ENCODE measurements at regions not wholly inside any gene's neighbourhood (a gene's known extent, or its start where the extent isn't known, plus 50 kb on each side); places are given as distances from the start of the nearest gene placed in this dataset.
A peak's percentile ranks its signal among the peaks of the same experiment; 100 is the strongest.

DNA sequence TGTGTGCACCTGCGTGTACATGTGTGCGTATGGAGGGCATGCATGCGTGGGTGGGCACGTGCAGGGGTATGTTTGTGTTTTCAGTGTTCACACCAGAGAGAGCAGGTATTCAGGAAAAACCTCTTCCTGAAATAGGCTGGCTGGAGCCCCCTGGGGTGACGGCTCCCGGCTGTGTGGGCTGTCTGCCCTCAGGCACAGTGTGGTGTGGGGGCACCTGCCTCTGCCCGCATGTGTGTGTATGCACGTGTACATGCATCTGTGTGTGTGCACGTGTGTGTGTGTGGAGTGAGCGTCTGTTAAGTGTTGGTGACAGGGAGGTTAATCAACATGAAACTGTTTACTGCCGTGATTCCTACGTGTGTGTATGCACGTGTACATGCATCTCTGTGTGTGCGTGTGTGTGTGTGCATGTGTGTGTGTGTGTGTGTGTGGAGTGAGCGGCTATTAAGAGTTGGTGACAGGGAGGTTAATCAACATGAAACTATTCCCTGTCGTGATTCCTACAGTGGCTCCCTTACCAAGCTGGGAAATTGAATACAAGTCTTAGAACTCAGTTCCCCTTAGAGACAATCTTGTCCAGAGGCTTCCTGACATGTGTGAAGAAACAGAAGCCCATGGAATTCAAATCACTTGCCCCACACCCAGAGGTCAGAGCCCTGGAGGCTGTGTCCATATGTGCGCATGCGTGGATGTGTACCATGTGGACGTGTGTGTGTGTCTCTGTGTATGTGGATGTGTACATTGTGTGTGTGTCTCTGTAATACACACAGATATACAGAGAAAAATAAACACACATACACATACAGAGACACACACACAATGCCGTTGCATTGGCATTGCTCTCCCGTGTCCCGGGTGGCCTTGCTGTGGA is 372.4 kb upstream of the IRX4 start:
- no peaks in the 10 kb centered on the region for H3K36me3 ChIP-seq
- no peak for ATAC-seq (ENCODE audit: low FRiP score in 2 of 2)
- 84 to 85% methylated on average over 22 of the region's 22 CpGs for WGBS, 2 donors
- H3K9me3 ChIP-seq: no peaks in the 10 kb centered on the region
- peak in 1 of 2 donors; percentile 44 for DNase-seq
- H3K4me1 ChIP-seq: no peaks in the 10 kb centered on the region
- H3K27me3 ChIP-seq: no peaks in the 10 kb centered on the region
- H3K4me3 ChIP-seq: no peak overlapping the region
- no peak overlapping the region for H3K27ac ChIP-seq
- TF ChIP-seq, protein P1, sequence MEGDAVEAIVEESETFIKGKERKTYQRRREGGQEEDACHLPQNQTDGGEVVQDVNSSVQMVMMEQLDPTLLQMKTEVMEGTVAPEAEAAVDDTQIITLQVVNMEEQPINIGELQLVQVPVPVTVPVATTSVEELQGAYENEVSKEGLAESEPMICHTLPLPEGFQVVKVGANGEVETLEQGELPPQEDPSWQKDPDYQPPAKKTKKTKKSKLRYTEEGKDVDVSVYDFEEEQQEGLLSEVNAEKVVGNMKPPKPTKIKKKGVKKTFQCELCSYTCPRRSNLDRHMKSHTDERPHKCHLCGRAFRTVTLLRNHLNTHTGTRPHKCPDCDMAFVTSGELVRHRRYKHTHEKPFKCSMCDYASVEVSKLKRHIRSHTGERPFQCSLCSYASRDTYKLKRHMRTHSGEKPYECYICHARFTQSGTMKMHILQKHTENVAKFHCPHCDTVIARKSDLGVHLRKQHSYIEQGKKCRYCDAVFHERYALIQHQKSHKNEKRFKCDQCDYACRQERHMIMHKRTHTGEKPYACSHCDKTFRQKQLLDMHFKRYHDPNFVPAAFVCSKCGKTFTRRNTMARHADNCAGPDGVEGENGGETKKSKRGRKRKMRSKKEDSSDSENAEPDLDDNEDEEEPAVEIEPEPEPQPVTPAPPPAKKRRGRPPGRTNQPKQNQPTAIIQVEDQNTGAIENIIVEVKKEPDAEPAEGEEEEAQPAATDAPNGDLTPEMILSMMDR (IDR thresholded peaks at IDR 0.05): no peak
- TF ChIP-seq POLR2AphosphoS5 (IDR thresholded peaks at IDR 0.05) (no peak), EP300 (IDR thresholded peaks at IDR 0.05) (no peak), POLR2A (IDR thresholded peaks at IDR 0.05) (no peak)

DNA sequence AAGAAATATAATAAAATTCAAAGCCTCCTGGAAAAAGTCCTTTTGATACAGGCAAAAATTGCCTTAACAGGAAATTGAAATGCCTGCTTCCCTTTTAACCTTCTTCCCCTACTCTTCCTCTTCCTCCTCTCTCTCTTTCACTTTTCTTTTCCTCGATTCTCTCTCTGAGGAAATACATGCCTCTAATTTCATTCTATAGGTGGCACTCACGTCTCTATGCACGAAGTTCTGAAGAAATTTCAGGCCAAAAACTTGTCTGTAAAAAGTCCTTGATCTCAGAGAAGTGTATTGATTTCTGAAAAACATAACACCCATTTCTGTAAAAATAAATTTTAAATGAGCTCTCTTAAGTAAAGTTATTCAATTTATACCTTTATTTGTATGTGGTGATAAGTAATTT is 371.7 kb upstream of the IRX4 start:
- TF ChIP-seq POLR2AphosphoS5 (IDR thresholded peaks at IDR 0.05) (no peak), EP300 (IDR thresholded peaks at IDR 0.05) (no peak), POLR2A (IDR thresholded peaks at IDR 0.05) (no peak)
- TF ChIP-seq, protein P1 (IDR thresholded peaks at IDR 0.05): no peak

DNA sequence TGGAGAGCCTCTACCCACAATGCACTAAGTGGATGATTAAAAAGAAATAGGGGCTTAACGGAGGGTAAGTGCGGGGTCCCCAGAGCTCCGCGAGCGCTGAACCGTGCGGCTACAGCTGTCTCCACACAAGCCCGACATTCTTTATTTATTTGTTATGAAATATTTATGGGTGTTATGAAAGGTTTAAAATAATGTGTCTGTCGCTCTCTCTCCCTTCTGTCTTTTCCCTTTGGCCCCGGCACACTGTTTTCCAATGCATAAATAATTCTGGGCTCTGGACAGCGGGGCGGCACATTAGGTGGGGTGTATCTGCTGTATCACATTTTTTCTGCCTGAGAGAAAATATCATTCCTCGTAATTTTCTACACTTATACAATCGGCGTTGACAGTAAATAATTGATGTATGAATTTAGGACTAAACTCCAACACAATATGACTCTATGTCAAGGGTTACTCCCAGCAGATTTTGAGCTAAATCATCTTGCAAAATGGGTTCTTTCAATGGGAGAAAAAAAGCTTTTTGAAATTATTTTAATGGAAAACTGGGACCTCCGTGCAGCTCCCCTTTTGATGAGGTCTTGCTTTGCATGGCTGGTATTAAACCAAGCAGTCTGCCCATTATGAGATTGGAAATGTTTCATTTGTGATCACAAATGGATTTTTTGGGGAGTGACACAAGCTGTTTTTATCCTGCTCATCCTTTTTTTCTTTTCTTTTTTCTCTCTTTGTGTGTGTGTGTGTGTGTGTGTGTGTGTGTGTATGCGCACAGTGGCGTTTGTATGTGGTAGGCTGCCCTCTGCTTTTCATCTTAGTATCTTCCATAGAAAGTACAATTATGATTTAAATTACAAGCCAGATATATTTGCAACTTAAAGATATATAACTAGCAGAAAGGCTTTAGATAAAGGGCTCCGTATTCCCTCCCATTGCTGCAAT is 370.6 kb upstream of the IRX4 start:
- Histone ChIP-seq H3K27me3 (no peaks in the 10 kb centered on the region), H3K27ac (no peak overlapping the region), H3K36me3 (no peaks in the 10 kb centered on the region), H3K4me3 (no peak overlapping the region), H3K9me3 (no peaks in the 10 kb centered on the region), H3K4me1 (no peaks in the 10 kb centered on the region)
- no peak for DNase-seq
- 82 to 85% methylated on average over 19 of the region's 19 CpGs for WGBS, 2 donors
- no peak for TF ChIP-seq POLR2AphosphoS5 (IDR thresholded peaks at IDR 0.05)
- TF ChIP-seq, protein P1 (IDR thresholded peaks at IDR 0.05): no peak
- no peak for TF ChIP-seq EP300 (IDR thresholded peaks at IDR 0.05)
- no peak for TF ChIP-seq POLR2A (IDR thresholded peaks at IDR 0.05)
- no peak for ATAC-seq (ENCODE audit: low FRiP score in 2 of 2)

More for the DNA sequence above, 371.7 kb upstream of the IRX4 start:
- 38% methylated on average over 3 of the region's 3 CpGs for WGBS, 2 donors
- Histone ChIP-seq H3K9me3 (no peaks in the 10 kb centered on the region), H3K27ac (no peak overlapping the region), H3K27me3 (no peaks in the 10 kb centered on the region), H3K4me1 (no peaks in the 10 kb centered on the region), H3K36me3 (no peaks in the 10 kb centered on the region), H3K4me3 (no peak overlapping the region)
- DNase-seq (no peak), ATAC-seq (ENCODE audit: low FRiP score in 2 of 2) (no peak)

DNA sequence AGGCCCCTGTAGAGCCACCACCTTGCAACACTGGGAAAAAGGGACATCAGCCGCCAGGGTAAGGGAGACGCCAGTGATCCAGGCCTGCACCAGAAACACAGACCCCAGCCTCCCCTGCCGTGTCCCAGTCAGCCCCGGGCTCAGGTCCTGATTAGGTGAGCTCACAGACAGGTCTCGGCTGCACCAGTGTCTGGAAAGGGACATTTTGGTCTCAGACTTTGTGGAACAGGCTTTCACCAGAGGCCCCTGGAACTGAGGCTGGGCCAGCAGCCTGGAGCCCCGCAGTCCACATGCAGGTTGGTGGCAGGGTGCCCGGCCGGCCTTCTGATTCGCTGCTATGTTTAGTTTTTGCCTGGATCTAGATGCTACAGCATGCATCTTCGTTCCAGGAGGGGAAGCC is 369.0 kb upstream of the IRX4 start:
- Histone ChIP-seq H3K27ac (no peak overlapping the region), H3K36me3 (no peaks in the 10 kb centered on the region), H3K9me3 (no peaks in the 10 kb centered on the region), H3K4me3 (no peak overlapping the region), H3K27me3 (no peaks in the 10 kb centered on the region), H3K4me1 (no peaks in the 10 kb centered on the region)
- no peak for ATAC-seq (ENCODE audit: low FRiP score in 2 of 2)
- DNase-seq: no peak
- 79 to 86% methylated on average over 1 to 10 of the region's 10 CpGs for WGBS, 2 donors
- TF ChIP-seq EP300 (IDR thresholded peaks at IDR 0.05) (no peak), POLR2A (IDR thresholded peaks at IDR 0.05) (no peak), POLR2AphosphoS5 (IDR thresholded peaks at IDR 0.05) (no peak)
- TF ChIP-seq, protein P1 (IDR thresholded peaks at IDR 0.05): no peak
